CD4-positive, alpha-beta T cell treated with Interleukin-4 for 1 hour (primary cell): ENCODE measurements at regions not wholly inside any gene's neighbourhood (a gene's known extent, or its start where the extent isn't known, plus 50 kb on each side); places are given as distances from the start of the nearest gene placed in this dataset.

Experiments
- DNase-seq, 2 donors: peaks; one replicate each; pipeline ENCODE4 v3.0.0-alpha.2; 2020 to 2022

DNA sequence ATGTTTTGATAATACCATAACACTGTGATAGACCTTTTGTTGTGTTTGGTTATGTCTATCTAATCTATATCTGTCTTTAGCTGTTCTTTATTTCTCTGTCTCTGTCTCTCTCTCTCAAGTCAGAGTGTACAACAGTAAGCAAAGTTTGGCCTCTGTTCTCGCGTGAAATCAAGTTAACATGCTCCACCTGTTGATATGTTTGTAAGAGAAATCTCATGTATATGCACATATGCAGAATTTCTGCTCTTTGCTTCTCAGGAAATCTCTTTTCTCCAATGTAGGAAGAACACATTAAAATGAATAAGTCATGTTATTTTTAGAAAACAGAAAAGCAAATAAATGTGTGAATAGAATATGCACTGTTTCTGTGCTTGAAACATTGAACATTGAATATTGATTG is 425.5 kb upstream of the SEMA6D start:
- DNase-seq = no peak

DNA sequence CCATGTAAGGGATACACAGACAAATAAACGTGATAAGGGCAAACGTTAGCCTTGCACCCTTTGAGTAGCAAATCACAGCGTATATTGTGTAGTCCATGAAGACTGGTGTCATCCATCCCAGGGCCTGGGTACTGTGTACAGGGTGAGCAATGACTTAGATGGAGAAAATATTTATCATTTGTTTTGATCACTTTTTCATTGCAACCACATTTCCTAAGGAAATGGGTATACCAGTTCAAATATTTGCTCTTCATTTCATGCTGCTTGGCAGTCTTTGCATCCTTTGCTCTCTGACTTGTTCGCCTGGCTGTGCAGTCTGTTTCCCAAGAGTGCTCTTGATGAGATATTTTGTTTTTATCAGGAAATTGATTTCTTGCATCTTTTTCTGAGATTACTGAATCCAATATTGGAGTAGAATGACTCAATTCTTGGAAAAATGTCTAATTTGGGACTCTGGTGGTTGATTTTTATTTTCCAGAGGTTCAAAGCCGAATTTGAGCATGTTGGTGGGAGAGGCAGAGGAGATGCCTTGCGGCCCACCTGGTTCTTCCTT is 424.6 kb upstream of the SEMA6D start:
- DNase-seq = no peak

- no peak for DNase-seq
Observed at GRCh38 chr15:47293466-47294162, 423.7 kb upstream of the SEMA6D start.

GRCh38 chr15:47294765-47295259 is 422.5 kb upstream of the SEMA6D start:
- DNase-seq = no peak

- DNase-seq = no peak
Observed at GRCh38 chr15:47296881-47297280, 420.4 kb upstream of the SEMA6D start.

DNA sequence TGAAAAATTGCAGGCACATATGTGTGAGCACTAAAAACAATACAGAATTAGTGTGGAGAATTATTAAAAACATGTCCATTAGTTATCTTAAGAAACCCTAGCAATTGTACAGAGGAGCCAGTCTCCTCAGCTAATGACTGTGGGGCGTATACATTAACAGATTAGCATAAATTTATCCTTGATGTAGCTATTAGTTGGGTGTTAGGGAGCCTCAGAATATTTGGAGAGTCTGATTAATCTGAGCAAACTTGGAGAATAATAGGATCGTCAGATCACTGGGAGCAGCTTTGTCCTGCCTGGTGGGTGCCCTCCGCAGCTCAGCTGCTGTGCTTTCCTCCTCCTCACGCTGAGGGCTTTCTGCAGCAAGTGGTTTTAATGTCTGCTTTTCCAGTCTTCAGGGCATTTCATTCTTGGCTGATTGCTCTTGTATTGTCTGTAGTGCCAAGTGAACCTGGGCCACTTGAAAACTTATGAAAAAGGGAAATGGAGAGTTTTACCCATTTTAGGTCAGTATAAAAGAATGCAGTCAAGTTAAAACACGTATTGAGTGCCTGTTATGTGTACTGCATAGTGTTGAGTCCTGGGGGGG is 417.4 kb upstream of the SEMA6D start:
- DNase-seq = no peak

- no peak for DNase-seq
Observed at GRCh38 chr15:47300596-47300995, 416.7 kb upstream of the SEMA6D start.

GRCh38 chr15:47301481-47301880 is 415.8 kb upstream of the SEMA6D start:
- DNase-seq = no peak

DNA sequence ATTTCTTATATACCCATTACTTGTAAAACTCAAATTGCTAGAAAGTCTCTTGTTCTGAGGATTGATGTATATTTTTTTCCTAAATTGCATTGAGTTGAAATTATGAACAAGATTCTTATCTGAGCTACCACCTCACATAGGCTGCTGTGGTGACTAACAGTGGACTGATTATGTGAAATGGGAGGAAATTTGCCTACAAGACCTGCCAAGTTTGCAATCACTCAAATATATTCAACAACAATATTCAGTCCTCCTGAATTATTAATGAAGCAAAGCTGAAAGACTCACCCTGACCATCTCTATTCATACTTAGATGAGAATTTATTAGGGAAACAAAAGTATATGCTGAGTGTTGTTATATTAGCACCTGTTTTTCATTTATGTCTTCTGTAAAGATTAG is 412.6 kb upstream of the SEMA6D start:
- no peak for DNase-seq

GRCh38 chr15:47312161-47312560 is 405.1 kb upstream of the SEMA6D start:
- no peak for DNase-seq

DNA sequence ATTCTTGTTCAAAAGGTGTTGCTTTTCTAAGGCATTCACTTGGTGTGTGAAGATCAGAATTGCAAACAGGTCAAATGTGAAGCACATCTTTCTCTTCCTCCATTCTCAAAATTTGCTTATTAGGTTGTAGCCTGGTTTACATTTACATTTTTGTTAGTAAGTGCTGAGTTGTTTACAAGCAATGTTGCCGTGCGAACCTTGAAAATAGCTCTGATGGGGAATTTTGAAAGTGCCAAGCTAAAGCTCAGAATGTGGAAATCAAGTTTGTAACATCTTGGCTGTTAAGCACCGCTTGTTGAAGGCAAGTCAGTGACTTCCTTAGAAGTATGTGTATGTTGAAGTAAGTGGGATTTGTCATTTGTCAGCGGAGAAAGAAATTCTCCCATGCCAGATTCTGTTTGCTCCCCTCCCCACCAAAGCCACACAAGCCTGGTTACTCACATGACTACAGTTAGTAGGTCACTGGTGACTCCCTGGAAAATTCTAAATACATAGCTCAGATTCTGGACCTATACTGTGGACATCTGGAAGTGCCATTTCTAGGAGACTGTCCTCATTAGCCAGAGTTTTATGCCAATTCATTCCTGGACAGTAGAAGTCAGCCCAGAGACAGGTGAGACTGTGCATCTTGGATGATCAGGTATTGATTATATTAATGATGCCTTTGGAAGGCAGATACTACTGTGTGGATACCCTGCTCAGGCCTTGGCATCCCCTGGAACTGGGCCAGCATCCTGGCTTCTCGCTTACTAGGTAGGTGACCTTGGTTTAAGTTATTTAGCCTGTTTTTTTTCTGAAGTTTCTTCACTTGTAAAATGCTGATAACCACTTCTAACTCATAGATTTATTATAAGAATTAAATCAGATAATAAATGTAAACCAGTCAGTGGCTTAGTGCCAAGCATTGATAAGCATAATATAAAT is 390.6 kb upstream of the SEMA6D start:
- no peak for DNase-seq

DNA sequence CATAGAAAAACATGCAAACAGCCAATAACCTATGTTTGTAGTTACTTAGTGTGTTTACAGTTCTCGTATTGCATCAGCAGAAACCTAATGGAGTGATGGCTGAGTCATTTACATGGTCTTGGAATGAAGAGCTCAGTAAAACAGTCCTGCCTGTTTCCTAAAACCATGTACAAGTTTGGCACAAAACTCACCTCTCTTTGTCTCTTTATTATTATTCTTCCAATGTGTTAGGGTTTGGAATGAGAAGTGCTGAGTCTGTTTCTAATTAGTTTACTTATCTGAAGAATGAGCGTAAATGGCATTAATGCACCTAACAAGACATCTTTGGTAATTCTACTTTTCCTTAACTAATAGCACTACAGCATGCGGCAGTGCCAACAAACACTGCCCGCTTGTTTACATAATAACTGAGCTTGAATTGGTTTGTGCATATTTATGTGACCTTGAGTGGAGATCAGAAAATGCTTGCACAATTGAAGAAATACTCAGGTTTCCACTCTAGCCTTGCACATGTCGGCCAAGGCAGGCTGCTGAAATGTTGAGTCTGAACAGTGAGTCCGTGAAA is 385.4 kb upstream of the SEMA6D start:
- DNase-seq = no peak

GRCh38 chr15:47332481-47332880 is 384.8 kb upstream of the SEMA6D start:
- DNase-seq = no peak

DNA sequence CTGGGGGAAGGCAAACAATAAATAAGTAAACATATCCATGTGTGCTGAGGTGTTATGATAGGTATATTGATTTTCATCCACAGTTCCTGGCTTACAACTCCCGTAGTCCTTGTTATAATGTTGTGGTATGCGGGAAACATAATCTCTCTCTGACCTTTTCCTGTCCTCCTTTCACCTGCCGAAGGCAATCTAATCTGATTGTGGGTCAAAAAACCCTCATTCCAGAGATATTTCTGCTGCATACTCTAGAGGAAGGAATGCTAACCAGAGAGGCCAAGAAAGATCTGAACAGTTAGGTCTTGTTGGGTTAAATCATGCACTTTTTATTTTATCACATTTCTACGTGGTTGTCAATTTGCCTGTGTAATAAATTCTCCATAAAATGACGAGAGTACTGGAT is 383.6 kb upstream of the SEMA6D start:
- DNase-seq = no peak

DNA sequence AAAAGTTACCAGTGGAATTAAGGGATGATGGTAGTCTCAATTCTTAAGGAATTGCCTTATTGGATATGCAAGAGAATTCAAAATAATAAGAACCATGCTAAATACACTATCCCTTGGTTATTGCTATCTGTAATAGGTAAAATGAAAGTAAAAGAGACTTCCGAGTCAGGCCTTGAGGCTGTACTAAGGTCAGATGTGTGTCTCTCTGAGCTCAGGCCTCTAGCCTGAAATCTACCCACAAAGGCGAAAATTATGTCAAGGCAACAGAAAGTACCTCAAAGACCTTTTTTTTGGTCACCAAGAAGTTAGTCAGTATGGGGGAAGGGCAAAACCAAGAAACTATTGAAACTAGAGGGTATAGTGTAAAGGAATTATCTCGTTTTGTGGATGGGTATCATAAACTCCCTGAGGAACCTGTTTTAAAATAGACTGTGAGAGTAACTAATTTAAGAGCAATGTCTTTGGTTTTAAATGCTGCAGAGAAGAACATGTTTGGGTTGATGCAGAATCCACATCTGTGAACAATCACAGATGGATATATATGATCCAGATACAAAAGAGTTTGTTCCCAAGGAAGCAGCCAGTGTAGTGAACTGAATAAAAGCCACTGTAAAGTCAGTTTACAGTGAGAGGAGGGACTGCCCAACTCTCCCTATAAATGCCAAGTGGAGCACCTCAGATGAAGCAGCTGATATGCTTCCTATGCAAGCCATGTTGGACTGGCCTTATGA is 382.3 kb upstream of the SEMA6D start:
- DNase-seq = no peak

- no peak for DNase-seq
Observed at GRCh38 chr15:47337106-47337505, 380.2 kb upstream of the SEMA6D start.

DNA sequence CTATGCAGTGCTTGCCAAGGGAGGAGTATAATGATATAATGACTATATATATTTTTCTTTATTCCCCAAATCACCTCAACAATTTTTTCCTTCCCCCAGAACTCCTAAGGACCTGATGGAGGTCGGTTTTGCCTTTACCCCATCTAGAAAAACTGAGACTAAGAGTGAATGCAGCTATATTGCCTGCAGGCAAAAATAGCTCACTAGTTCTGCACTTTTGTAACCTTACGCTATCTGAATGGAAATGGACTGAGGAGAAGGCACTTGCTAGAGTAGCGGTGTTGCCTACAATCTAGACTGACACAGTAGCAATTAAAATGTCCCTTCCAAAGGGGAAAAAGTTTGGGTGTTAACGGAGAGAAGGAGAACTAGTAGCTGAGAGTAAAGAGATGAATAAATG is 379.5 kb upstream of the SEMA6D start:
- no peak for DNase-seq

GRCh38 chr15:47338771-47339170 is 378.5 kb upstream of the SEMA6D start:
- DNase-seq = no peak

- no peak for DNase-seq
Observed at GRCh38 chr15:47339800-47340570, 377.3 kb upstream of the SEMA6D start.

DNA sequence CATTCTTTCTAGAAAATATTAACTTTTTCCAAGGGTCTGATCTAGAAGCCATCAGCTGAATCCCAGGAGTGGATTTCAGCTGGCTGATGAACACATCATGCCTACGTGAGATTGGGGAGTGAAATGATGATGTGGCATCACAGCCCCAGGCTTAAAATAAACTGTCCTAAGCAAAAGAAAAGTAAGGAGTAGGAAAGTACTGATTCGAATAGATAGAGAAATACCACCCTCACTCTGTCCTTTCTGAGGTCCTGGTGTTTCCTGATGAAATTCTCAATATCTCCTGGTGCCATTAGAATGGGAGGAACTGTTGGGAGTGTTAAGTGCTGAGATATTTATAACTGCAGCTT is 376.8 kb upstream of the SEMA6D start:
- DNase-seq = no peak

GRCh38 chr15:47349179-47349578 is 368.1 kb upstream of the SEMA6D start:
- no peak for DNase-seq

DNA sequence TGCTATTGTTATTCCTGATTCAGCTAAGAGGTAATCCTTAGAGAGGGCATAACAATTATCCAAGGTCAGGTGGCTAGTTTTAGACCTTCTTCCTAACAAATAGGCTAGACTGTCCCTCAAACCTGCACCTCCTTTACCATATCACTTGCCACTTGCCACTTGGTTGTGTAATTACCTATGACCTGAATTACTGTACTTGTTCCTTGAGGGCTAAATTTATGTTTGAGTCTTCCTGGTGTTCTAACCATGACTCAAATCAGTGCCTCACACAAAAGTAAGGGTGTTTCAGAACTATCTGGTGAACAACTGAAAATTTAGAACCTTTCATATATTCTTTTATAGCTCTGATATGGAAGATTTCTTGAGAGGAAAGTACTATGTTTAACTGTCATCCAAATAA is 365.8 kb upstream of the SEMA6D start:
- no peak for DNase-seq
